ENCODE measurements at regions not wholly inside any gene's neighbourhood (a gene's known extent, or its start where the extent isn't known, plus 50 kb on each side); places are given as distances from the start of the nearest gene placed in this dataset.

GRCh38 chr2:155703048-155703447, 629.5 kb downstream of the NR4A2 start:
- Histone ChIP-seq H3K4me3 (no peak overlapping the region), H3K9me3 (ENCODE audit: low read depth, low read length) (no peaks in the 10 kb centered on the region), H3K9ac (ENCODE audit: insufficient read length) (no peak overlapping the region), H3K36me3 (ENCODE audit: insufficient read depth, low read length) (no peaks in the 10 kb centered on the region), H3K27ac (no peak overlapping the region)
- TF ChIP-seq POLR2AphosphoS5 (IDR thresholded peaks at IDR 0.05; ENCODE audit: borderline replicate concordance, low read depth, low read length) (no peak), EZH2 (IDR thresholded peaks at IDR 0.05) (no peak), FOXP2 (optimal IDR thresholded peaks at IDR 0.05; ENCODE audit: control extremely low read depth, extremely low read length, insufficient read depth) (no peak)
- no peak for DNase-seq (ENCODE audit: low read depth, low spot score)

DNA sequence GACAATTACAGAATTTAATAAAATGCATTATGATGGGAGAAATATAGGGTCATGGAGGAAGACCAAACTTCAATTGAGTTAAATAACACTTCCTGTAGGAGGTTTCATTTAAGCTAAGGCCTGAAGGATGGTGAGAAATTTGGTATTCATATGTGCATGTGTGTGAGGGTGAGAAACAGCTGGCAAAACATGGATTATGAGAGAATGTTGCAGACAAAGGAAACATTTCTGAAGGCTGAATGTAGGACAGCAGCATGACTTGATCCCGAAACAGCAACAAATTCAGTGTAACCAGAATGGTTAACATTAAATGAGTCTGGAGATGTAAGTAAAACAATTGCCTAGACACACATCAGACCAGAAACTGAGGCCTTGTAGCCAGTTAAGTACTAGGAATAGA, 630.8 kb downstream of the NR4A2 start:
- H3K27ac ChIP-seq: no peak overlapping the region
- no peak overlapping the region for H3K9ac ChIP-seq (ENCODE audit: insufficient read length)
- TF ChIP-seq EZH2 (IDR thresholded peaks at IDR 0.05): no peak
- TF ChIP-seq FOXP2 (optimal IDR thresholded peaks at IDR 0.05; ENCODE audit: control extremely low read depth, extremely low read length, insufficient read depth): no peak
- no peak for TF ChIP-seq POLR2AphosphoS5 (IDR thresholded peaks at IDR 0.05; ENCODE audit: borderline replicate concordance, low read depth, low read length)
- no peaks in the 10 kb centered on the region for H3K9me3 ChIP-seq (ENCODE audit: low read depth, low read length)
- H3K4me3 ChIP-seq: no peak overlapping the region
- no peaks in the 10 kb centered on the region for H3K36me3 ChIP-seq (ENCODE audit: insufficient read depth, low read length)
- no peak for DNase-seq (ENCODE audit: low read depth, low spot score)

GRCh38 chr2:155696571-155696970, 636.0 kb downstream of the NR4A2 start:
- Histone ChIP-seq H3K4me3 (no peak overlapping the region), H3K27ac (no peak overlapping the region), H3K9me3 (ENCODE audit: low read depth, low read length) (no peaks in the 10 kb centered on the region), H3K36me3 (ENCODE audit: insufficient read depth, low read length) (no peaks in the 10 kb centered on the region), H3K9ac (ENCODE audit: insufficient read length) (no peak overlapping the region)
- DNase-seq (ENCODE audit: low read depth, low spot score): no peak
- no peak for TF ChIP-seq FOXP2 (optimal IDR thresholded peaks at IDR 0.05; ENCODE audit: control extremely low read depth, extremely low read length, insufficient read depth)

GRCh38 chr2:155695505-155695904, 637.0 kb downstream of the NR4A2 start:
- H3K9ac ChIP-seq (ENCODE audit: insufficient read length): no peak overlapping the region
- H3K9me3 ChIP-seq (ENCODE audit: low read depth, low read length): no peaks in the 10 kb centered on the region
- H3K27ac ChIP-seq: no peak overlapping the region
- H3K36me3 ChIP-seq (ENCODE audit: insufficient read depth, low read length): no peaks in the 10 kb centered on the region
- no peak for TF ChIP-seq FOXP2 (optimal IDR thresholded peaks at IDR 0.05; ENCODE audit: control extremely low read depth, extremely low read length, insufficient read depth)
- TF ChIP-seq POLR2AphosphoS5 (IDR thresholded peaks at IDR 0.05; ENCODE audit: borderline replicate concordance, low read depth, low read length): no peak
- no peak for TF ChIP-seq EZH2 (IDR thresholded peaks at IDR 0.05)
- H3K4me3 ChIP-seq: no peak overlapping the region
- DNase-seq (ENCODE audit: low read depth, low spot score): no peak

DNA sequence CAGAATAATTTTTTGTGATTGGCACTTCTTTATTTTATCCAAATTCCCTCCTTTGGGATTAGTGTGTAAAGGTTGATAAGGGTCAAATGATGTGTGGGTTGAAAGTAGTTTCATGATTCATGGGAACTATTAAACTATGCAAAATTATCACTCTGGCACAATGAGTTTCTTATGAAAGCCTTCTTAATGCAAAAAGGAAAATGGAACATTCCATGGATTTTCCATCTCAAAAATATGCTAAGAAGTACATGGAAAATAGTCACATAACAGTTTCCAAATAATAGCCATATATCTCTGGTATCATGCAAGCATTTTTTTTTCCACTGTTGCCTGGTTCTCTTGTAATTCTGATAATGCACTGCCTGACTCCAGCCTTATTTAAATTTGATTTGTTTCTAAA, 639.7 kb downstream of the NR4A2 start:
- Histone ChIP-seq H3K27ac (no peak overlapping the region), H3K9ac (ENCODE audit: insufficient read length) (no peak overlapping the region), H3K4me3 (no peak overlapping the region), H3K36me3 (ENCODE audit: insufficient read depth, low read length) (no peaks in the 10 kb centered on the region), H3K9me3 (ENCODE audit: low read depth, low read length) (no peaks in the 10 kb centered on the region)
- TF ChIP-seq FOXP2 (optimal IDR thresholded peaks at IDR 0.05; ENCODE audit: control extremely low read depth, extremely low read length, insufficient read depth) (no peak), POLR2AphosphoS5 (IDR thresholded peaks at IDR 0.05; ENCODE audit: borderline replicate concordance, low read depth, low read length) (no peak), EZH2 (IDR thresholded peaks at IDR 0.05) (no peak)
- DNase-seq (ENCODE audit: low read depth, low spot score): no peak

DNA sequence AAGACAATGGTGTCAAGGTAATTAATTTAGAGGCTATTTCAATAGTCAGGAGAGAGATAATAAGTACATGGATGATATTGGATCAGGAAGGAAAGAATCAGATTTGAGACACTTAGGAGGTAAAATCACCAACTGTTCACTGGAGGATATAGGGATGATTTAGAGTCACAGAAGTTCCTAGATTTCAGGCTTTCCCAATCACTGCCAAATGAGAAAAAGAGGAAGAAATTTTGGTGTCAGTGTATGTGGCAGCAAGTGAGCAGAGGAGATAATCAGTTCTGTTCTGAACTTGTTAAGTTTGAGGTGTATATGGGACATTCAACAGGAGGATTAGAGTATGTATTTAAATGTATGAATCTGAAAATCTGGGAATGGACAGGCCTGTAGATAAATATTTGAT, 640.4 kb downstream of the NR4A2 start:
- Histone ChIP-seq H3K9me3 (ENCODE audit: low read depth, low read length) (no peaks in the 10 kb centered on the region), H3K27ac (no peak overlapping the region), H3K36me3 (ENCODE audit: insufficient read depth, low read length) (no peaks in the 10 kb centered on the region), H3K4me3 (no peak overlapping the region), H3K9ac (ENCODE audit: insufficient read length) (no peak overlapping the region)
- no peak for TF ChIP-seq POLR2AphosphoS5 (IDR thresholded peaks at IDR 0.05; ENCODE audit: borderline replicate concordance, low read depth, low read length)
- no peak for TF ChIP-seq EZH2 (IDR thresholded peaks at IDR 0.05)
- no peak for TF ChIP-seq FOXP2 (optimal IDR thresholded peaks at IDR 0.05; ENCODE audit: control extremely low read depth, extremely low read length, insufficient read depth)
- DNase-seq (ENCODE audit: low read depth, low spot score): no peak

- Histone ChIP-seq H3K27ac (no peak overlapping the region), H3K4me3 (no peak overlapping the region), H3K36me3 (ENCODE audit: insufficient read depth, low read length) (no peaks in the 10 kb centered on the region), H3K9me3 (ENCODE audit: low read depth, low read length) (no peaks in the 10 kb centered on the region), H3K9ac (ENCODE audit: insufficient read length) (no peak overlapping the region)
- TF ChIP-seq EZH2 (IDR thresholded peaks at IDR 0.05) (no peak), FOXP2 (optimal IDR thresholded peaks at IDR 0.05; ENCODE audit: control extremely low read depth, extremely low read length, insufficient read depth) (no peak), POLR2AphosphoS5 (IDR thresholded peaks at IDR 0.05; ENCODE audit: borderline replicate concordance, low read depth, low read length) (no peak)
- no peak for DNase-seq (ENCODE audit: low read depth, low spot score)
These were observed 641.7 kb downstream of the NR4A2 start for GRCh38 chr2:155690785-155691184.

- DNase-seq (ENCODE audit: low read depth, low spot score): peak; percentile 24
These were observed 642.7 kb downstream of the NR4A2 start for GRCh38 chr2:155689791-155690190.

DNA sequence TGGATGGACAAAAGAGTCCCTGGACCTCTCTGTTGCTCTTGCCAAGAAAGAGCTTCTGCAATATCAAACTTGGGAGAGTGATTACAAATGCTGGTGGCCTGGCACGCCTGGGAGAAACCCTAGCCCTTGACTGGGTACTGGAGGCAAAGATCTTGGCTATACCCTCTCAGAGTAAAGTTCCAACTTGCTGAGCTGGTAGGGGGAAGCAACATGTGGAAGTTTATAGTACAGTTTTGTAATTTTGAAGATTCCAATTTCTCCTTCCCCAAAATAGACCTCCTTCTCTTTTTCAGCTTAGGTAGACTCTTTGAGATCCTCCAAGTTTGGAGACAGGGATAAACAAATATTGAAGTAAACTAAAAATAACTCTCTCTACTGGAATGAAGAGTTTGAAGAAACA, 645.3 kb downstream of the NR4A2 start:
- DNase-seq (ENCODE audit: low read depth, low spot score): no peak
- no peak overlapping the region for H3K27ac ChIP-seq
- no peak overlapping the region for H3K9ac ChIP-seq (ENCODE audit: insufficient read length)
- H3K9me3 ChIP-seq (ENCODE audit: low read depth, low read length): no peaks in the 10 kb centered on the region
- no peak overlapping the region for H3K4me3 ChIP-seq
- TF ChIP-seq FOXP2 (optimal IDR thresholded peaks at IDR 0.05; ENCODE audit: control extremely low read depth, extremely low read length, insufficient read depth) (no peak), EZH2 (IDR thresholded peaks at IDR 0.05) (no peak), POLR2AphosphoS5 (IDR thresholded peaks at IDR 0.05; ENCODE audit: borderline replicate concordance, low read depth, low read length) (no peak)
- no peaks in the 10 kb centered on the region for H3K36me3 ChIP-seq (ENCODE audit: insufficient read depth, low read length)

More at GRCh38 chr2:155689791-155690190, 642.7 kb downstream of the NR4A2 start:
- TF ChIP-seq FOXP2 (optimal IDR thresholded peaks at IDR 0.05; ENCODE audit: control extremely low read depth, extremely low read length, insufficient read depth): no peak
- TF ChIP-seq EZH2 (IDR thresholded peaks at IDR 0.05): no peak
- TF ChIP-seq POLR2AphosphoS5 (IDR thresholded peaks at IDR 0.05; ENCODE audit: borderline replicate concordance, low read depth, low read length): no peak
- Histone ChIP-seq H3K4me3 (no peak overlapping the region), H3K36me3 (ENCODE audit: insufficient read depth, low read length) (no peaks in the 10 kb centered on the region), H3K9me3 (ENCODE audit: low read depth, low read length) (no peaks in the 10 kb centered on the region), H3K9ac (ENCODE audit: insufficient read length) (no peak overlapping the region), H3K27ac (no peak overlapping the region)
